Left ventricle myocardium superior (tissue), 1 donor: ENCODE measurements at regions not wholly inside any gene's neighbourhood (a gene's known extent, or its start where the extent isn't known, plus 50 kb on each side); places are given as distances from the start of the nearest gene placed in this dataset.
"Not testable (repeated sequence)": the region's sequence is repeated elsewhere in the genome, so short reads cannot be mapped to it uniquely, and the experiment has no call there.

ENCODE experiments used
- ATAC-seq: fragments of 200-7000 bp; cut with Tn5 transposase; one replicate; pipeline ENCODE4 v1.9.1; 2020; ENCODE audit warnings: mild to moderate bottlenecking, moderate library complexity
- DNase-seq: peaks from one replicate; pipeline ENCODE4 v3.0.0-alpha.2; 2020
- intact Hi-C: fragments of 100-400 bp; cut with micrococcal nuclease; formaldehyde crosslinking; loops from one replicate; pipeline ENCODE4 v1.11.0; 2022
- donor health status: DM: no; HTN: yes; CAD: no; lungs with severe emphysema.

DNA sequence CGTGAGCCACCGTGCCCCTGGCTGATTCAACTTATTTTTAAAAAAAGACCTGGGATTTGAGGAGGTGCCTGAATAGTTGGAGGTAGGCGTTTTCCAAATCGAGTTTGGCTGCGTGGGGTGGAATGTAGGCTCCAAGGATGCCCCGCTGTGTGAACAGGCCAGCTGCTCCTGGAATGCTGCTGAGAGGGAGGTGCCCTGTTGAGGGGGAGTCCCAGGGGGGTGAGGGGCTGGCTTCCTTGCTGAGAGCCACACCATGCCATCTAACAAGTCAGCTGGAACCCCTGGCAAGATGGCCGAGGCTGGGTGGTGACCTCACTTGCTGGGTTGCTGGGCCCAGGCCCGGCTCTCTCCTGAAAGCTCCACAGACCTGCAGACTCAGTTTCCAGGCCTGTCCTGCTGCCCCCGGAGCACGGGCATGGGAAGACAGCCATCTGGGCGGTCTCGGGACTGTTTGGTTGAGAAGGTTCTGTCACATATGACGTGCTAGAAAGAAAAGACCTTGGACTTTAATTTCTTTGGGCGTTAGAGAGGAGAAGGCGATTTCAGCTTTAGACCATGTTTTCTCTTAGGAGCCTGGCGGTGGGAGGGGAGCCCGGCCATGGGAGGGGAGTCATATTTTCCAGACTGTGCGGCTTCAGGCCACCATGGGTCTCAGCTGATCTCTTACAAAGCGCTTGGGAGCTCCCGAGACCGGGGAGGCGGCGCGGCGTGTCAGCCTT lies 4047.0 kb upstream of the TPTE start:
- intact Hi-C loops, ATAC-seq: not testable (repeated sequence)

GRCh38 chr21:6481116-6481515 lies 4040.3 kb upstream of the TPTE start:
- DNase-seq, intact Hi-C loops, ATAC-seq: not testable (repeated sequence)

More for the DNA sequence above, 4047.0 kb upstream of the TPTE start:
- not testable (repeated sequence) for DNase-seq

GRCh38 chr21:6482616-6483015 lies 4038.8 kb upstream of the TPTE start:
- DNase-seq, intact Hi-C loops, ATAC-seq: not testable (repeated sequence)

DNA sequence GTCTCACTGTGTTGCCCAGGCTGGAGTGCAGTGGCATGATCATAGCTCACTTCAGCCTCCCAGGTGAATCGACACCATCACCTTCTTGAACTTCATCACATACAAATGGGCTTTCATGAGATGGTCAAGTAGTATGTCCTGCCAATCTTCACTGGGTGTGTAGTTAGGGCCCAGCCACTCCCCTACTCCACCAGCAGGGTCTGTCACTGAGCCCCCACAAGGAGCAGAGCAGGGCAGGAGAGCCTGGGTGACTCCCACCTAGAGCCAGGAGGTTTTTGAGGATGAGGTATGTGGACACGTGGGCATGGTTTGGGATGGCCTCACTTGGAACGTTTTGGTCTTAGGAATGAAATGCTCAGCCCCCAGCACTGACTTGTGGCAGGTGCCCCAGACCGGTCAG lies 4037.7 kb upstream of the TPTE start:
- intact Hi-C loops, DNase-seq, ATAC-seq: not testable (repeated sequence)

DNA sequence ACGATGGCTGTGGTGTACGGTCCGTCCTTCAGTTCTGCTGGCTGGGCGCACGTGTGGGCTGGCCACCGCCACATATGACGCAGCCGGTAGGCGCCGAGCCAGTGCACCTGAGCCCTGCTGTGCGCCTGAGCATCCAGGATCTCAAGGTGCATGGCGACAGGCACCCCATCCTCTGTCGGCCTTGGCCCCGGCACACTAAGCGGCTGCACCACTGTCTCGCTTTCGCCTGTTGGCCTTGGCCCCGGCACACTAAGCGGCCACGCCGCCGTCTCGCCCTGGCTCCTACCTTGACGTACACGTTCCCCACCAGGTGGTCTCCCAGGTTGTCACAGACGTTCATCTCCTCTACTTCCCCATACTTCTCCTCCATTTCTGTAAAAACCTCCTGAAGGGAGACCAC lies 4034.6 kb upstream of the TPTE start:
- DNase-seq, ATAC-seq, intact Hi-C loops: not testable (repeated sequence)

DNA sequence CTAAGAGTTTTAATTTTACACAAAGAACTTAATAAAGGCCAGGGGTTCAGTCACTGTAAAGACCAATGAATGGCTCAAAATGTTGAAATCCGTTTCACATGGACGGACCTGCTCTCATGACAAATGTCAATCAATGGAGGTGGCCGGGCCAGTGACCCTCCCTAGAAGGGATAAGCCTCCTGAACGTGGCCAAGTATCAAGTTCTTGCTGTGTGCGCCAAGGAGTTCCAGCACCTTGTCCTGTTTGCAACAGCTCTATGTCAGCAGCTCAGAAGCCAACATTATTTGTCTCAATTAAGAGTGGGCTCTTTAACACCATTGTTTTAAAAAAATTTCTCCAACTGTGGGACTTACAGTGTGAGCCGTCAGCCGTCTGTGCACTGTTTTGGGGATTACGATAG lies 4028.7 kb upstream of the TPTE start:
- ATAC-seq, intact Hi-C loops, DNase-seq: not testable (repeated sequence)

GRCh38 chr21:6493957-6494356 lies 4027.4 kb upstream of the TPTE start:
- intact Hi-C loops, ATAC-seq, DNase-seq: not testable (repeated sequence)

- intact Hi-C loops, ATAC-seq, DNase-seq: not testable (repeated sequence)
These were observed 4025.0 kb upstream of the TPTE start for GRCh38 chr21:6496356-6496755.

DNA sequence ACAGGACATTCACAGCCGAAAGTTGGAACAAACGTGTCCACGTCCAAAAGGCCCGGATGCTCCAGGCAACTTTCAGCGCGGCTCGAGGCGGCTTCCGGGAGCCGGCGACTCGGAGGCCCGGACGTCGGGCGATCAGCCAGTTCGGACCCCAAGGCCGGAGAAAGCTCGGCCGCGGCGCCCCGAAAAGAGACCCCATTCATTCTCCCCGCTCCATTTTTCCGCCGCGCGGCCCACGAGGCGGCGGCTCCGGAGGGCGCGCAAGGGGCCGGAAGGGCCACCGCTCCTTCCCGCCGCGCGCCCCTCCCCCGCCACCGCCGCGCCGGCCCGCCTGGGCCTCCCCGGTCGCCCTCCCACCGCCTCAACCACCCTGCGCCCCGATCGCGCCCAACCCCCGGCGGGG lies 4022.7 kb upstream of the TPTE start:
- DNase-seq, intact Hi-C loops: not testable (repeated sequence)
- peak; percentile 34 for ATAC-seq

- peak; percentile 100 for ATAC-seq
- intact Hi-C loops, DNase-seq: not testable (repeated sequence)
These were observed 4022.1 kb upstream of the TPTE start for GRCh38 chr21:6499128-6499826.

DNA sequence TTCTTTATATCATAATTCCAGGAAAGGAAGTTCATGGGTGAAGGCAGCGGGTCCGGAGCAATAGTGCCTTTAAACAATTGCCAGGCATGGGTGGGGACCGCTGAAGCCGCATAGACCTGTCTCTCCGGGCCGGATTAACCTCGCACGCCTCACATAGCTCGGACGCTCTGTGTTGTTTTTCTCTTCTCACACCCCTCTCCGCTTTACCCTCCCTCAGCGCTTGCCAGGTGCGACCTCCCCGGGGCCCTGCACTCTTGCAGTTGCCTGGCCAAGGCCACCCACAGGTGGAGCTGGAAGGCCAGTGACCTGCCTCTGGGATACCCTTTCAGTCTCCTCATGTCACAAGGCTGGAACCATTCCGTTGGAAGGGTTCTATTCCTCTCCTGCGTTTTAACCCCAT lies 4021.5 kb upstream of the TPTE start:
- intact Hi-C loops, DNase-seq: not testable (repeated sequence)
- ATAC-seq = peak; percentile 50

DNA sequence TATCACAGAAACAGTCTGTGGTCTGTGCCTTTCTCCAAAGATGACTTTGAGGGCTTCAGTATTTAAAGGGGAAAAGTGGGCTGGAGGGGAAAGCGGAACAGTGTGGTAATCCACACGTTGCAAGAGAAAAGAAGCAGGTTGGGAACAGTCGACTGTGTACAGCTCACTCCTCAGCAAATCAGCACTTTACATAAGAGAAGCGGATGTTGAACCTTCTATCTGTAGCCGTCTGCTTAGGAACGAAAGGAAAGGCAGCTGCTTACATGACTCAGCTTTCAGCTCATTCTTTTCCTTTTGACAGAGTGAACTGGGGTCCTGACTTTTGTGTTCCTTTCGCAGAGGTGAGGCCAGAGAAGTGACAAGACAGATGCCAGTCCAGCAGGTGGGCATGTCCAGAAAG lies 4020.7 kb upstream of the TPTE start:
- intact Hi-C loops, ATAC-seq, DNase-seq: not testable (repeated sequence)

DNA sequence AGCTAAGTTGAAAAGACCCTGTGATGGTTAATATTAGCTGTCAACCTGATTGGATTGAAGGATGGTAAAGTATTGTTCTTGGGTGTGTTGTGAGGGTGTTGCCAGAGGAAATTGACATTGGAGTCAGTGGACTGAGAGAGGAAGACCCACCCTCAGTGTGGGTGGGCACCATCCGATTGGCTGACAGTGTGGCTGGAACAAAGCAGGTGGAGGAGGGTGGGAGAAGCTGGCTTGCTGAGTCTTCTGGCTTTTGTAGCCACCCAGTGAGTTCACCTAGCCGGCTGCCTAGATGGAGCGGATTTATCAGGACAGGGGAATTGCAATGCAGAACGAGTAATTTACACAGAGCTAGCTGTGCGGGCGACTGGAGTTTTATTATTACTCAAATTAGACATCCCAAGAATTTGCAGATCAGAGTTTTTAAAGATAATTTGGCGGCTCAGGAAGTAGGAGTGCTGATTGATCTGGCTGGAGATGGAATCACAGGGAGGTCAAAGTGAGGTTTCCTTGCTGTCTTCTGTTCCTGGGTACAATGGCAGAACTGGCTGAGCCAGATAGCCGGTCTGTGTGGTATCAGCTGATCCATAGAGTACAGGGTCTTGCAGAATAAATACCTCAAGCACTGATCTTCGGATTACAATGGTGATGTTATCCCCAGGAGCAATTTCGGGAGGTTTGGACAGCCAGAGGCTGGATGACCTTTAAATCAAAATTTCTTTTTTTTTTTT lies 4015.1 kb upstream of the TPTE start:
- intact Hi-C loops, DNase-seq, ATAC-seq: not testable (repeated sequence)

GRCh38 chr21:6507632-6508031 lies 4013.8 kb upstream of the TPTE start:
- intact Hi-C loops, DNase-seq, ATAC-seq: not testable (repeated sequence)

DNA sequence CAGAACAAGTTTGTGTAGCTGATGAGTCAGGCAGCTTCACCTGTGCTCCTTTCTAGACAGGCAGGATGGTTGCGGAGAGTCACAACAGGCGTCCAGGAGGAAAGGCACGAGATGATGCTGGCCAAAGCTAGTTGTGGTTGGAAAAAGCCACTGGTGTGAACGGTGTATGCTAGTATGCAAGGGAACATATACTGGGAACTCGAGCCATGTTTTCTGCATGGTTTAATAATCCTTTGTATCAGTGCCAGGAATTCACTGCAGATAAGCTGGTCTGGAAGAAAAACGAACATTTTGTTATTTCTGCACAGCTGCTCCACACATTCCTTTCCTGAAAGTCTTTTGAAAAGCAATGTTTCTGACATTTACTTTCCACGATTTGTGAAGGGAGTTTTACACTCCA lies 3999.6 kb upstream of the TPTE start:
- ATAC-seq, intact Hi-C loops, DNase-seq: not testable (repeated sequence)

- ATAC-seq, intact Hi-C loops, DNase-seq: not testable (repeated sequence)
These were observed 3995.2 kb upstream of the TPTE start for GRCh38 chr21:6526213-6526612.

GRCh38 chr21:6530655-6531054 lies 3990.7 kb upstream of the TPTE start:
- peak; percentile 46 for ATAC-seq
- DNase-seq, intact Hi-C loops: not testable (repeated sequence)

- intact Hi-C loops, DNase-seq, ATAC-seq: not testable (repeated sequence)
These were observed 3988.1 kb upstream of the TPTE start for GRCh38 chr21:6533261-6533660.

DNA sequence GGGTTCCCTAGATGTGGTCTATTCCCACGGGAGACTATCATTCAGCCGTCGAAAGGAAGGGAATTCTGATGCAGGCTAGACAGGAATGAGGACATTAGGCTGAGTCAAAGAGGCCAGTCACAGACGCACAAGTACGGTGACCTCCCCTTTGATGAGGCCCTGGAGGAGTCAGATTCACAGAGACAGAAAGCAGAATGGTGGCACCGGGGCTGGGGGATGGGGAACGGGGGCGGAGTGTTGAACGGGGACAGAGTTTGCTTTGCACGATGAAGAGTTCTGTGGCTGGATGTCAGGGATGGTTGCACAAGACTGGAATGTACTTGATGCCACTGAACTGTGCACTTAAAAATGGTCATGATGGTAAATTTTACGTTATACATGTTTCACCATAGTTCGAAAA lies 3983.1 kb upstream of the TPTE start:
- ATAC-seq, intact Hi-C loops, DNase-seq: not testable (repeated sequence)
